GM13976 (cell line): ENCODE measurements at regions not wholly inside any gene's neighbourhood (a gene's known extent, or its start where the extent isn't known, plus 50 kb on each side); places are given as distances from the start of the nearest gene placed in this dataset.

Experiments
- DNase-seq: peaks from one replicate; pipeline ENCODE4 v3.0.0; 2012; ENCODE audit warnings: low spot score
- in situ Hi-C: fragments of 300-500 bp; cut with MboI; formaldehyde crosslinking; loops from one replicate; pipeline ENCODE4 v1.12.0; 2022; ENCODE audit warnings: low sequenced_read_pairs, mixed read lengths, inconsistent platforms; ENCODE audit not compliant: unreplicated experiment
- TF ChIP-seq, protein P1 (sequence below): IDR thresholded peaks from 2 replicates; pipeline ENCODE4 v1.5.1; 2012; ENCODE audit warnings: borderline replicate concordance, mild to moderate bottlenecking; ENCODE audit not compliant: insufficient read depth; ENCODE audit errors: extremely low read depth, missing control alignments, control extremely low read depth

DNA sequence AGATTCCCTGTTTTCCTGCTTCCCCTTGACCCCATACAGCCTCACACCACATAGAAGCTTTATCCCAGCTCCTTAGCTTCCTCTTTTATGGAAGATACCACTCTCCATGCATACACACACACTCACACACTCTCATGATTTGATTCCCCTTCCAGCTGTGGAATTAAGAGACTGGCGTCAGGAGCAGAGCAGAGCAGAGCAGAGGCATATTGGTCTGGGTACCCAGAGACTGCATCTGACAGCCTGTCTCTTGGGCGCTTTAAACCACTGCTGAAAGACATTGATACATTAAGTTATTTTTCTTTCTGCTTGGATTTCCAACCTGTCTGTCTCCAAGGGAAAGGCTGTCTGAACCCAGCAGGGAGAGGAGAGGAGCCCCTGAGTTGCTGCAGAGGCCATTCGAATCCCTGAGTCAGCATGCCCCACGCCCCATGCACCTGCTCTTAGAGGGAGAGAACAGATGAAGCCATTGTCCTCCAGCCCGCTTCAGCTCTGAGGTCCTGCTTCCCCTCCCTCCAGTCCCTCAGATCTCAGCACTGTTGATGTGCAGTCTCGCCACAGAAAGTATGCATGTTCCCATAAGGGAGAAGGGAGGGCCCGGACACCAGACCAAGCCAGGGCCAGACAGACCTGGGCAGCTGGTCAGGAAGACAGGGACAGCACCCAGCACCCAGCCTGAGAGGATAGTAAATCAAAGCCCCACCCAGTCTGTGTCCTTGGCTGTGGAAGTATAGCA is 66.7 kb upstream of the GJB5 start:
- in situ Hi-C loops = no loop called here
- TF ChIP-seq, protein P1, sequence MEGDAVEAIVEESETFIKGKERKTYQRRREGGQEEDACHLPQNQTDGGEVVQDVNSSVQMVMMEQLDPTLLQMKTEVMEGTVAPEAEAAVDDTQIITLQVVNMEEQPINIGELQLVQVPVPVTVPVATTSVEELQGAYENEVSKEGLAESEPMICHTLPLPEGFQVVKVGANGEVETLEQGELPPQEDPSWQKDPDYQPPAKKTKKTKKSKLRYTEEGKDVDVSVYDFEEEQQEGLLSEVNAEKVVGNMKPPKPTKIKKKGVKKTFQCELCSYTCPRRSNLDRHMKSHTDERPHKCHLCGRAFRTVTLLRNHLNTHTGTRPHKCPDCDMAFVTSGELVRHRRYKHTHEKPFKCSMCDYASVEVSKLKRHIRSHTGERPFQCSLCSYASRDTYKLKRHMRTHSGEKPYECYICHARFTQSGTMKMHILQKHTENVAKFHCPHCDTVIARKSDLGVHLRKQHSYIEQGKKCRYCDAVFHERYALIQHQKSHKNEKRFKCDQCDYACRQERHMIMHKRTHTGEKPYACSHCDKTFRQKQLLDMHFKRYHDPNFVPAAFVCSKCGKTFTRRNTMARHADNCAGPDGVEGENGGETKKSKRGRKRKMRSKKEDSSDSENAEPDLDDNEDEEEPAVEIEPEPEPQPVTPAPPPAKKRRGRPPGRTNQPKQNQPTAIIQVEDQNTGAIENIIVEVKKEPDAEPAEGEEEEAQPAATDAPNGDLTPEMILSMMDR = no peak

DNA sequence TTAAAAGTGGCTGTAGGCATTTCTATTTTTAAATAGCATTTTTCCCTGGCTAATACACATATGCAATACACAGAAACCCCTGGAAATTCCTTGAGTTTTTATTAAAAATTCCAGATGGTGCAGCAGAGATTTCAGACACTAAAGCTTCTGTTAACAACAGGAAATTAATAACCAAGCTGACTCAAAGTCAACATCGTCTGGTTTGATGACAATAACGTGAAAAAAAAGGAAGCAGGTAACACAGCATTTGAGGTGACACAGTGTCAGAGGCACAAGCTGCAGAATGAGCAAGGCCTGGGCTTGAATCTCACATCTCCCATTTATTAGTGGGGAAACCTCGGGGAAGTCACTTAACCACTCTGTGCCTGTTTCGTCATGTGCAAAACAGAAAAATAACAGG is 64.6 kb upstream of the GJB5 start:
- no peak for DNase-seq
- in situ Hi-C loops = no loop called here
- TF ChIP-seq, protein P1 = no peak

More for the DNA sequence above, 66.7 kb upstream of the GJB5 start:
- no peak for DNase-seq

DNA sequence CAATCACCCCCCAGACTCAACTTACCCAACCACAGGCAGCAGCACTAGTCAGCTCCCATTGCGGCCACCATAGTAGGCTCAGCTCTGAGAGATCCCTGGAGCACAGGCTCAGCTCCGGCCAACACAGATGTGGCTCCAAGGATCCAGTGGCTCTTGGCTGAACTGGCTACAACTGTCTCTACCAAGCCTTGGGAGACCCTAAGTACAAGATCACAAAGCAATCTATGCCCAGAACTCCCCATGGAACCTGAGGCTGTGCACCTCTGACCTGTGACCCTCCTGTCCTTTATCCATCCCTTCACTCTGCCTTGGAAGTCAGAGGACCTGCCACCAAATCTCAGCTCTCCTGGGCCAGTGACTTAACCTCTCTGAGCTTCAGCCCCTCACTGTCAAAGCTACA is 61.8 kb upstream of the GJB5 start:
- DNase-seq = no peak
- TF ChIP-seq, protein P1 = no peak
- in situ Hi-C loops = no loop called here

DNA sequence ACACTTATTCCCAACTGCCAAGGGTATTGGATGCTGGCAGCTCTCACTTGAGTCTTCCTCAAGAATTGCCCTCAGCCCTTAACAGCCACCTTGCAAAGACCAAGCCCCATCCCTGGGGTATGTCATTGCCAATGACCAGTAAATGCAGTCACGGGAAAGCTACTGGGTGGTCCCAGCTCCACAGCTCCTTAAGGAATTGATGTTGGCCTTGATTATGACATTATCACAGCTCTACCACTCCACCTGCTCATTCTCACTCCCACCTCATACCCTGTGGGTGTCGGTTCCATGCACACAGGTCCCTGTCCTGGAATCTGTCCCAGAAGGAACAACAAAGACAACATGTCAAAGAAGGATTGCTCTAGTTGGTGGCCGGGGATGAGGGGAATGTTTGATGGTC is 60.5 kb upstream of the GJB5 start:
- no peak for DNase-seq
- in situ Hi-C loops = no loop called here
- TF ChIP-seq, protein P1 = no peak

DNA sequence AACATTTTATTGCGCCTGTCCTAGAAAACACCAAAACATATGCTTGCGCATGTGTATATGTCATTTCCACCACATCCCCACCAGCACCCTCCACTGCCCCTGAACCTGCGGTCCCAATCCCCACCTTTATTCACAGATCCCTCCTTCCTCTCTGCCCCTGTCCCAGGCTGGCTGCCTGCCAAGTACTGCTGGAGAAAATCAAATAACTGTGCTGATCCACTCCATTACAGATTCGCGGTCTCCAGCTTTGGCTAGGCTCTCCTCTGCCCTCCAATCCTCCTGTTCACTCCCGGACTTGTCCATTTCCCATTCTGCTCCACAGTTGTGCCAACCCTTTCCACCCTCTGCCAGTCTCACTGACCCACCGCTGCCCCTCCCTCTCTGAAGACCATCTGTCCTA is 59.3 kb upstream of the GJB5 start:
- TF ChIP-seq, protein P1 = no peak
- in situ Hi-C loops = no loop called here
- DNase-seq = no peak

DNA sequence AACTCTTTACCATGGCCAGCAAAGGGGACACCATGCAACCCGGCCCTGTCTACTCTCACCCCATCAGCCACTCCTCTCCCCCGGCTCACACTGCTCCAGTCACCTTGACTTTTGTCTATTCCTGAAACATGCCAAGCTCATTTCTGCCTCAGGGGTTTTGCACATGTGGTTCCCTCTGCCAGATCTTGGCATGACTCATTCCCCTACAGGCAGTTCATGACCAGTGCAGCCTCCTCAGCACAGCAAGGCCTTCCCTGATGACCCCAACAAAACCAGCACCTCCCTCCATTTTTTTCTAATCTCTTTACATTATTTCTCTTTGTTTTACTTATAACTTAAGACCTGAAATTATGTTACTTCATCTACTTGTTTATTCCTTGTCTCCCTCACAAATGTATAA is 58.6 kb upstream of the GJB5 start:
- in situ Hi-C loops = no loop called here
- DNase-seq = no peak
- TF ChIP-seq, protein P1 = no peak

DNA sequence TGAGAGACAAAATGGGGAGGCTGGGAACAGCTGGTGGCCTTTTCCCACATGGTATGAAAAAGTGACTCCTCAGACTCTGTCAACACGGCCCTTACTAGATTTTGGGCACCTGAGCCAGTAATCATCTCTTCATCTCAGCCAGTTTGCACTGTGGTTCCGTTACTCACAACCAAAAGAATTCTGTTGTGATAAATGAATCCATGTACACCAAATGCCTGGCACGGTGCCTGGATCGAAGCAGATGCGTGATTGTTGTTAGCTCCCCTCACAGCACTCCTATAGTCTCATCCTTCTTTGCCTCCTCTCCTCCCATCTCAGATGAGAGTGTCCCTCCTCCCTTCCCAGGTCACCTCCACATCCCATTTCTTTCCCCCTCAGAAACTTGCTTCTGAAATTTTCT is 57.9 kb upstream of the GJB5 start:
- DNase-seq = no peak
- TF ChIP-seq, protein P1 = no peak
- in situ Hi-C loops = no loop called here
